Mesendoderm (in vitro differentiated cells): ENCODE measurements at regions not wholly inside any gene's neighbourhood (a gene's known extent, or its start where the extent isn't known, plus 50 kb on each side); places are given as distances from the start of the nearest gene placed in this dataset.

ENCODE experiments used
- DNase-seq: peaks from one replicate; pipeline ENCODE4 v3.0.0; 2013
- H2AK5ac ChIP-seq: 2 replicates; pipeline ENCODE4 v1.6.1; 2013; ENCODE audit warnings: low read length, inconsistent platforms
- H2BK120ac ChIP-seq: 2 replicates; pipeline ENCODE4 v1.6.1; 2013; ENCODE audit warnings: low read depth, mild to moderate bottlenecking, low read length, moderate library complexity, mixed read lengths
- H2BK15ac ChIP-seq: replicated peaks from 2 replicates; pipeline ENCODE4 v1.6.1; 2013; ENCODE audit warnings: low read depth, mild to moderate bottlenecking, moderate library complexity
- H2BK5ac ChIP-seq: 2 replicates; pipeline ENCODE4 v1.6.1; 2013; ENCODE audit warnings: low read length, inconsistent platforms
- H3K18ac ChIP-seq: 2 replicates; pipeline ENCODE4 v1.6.1; 2013; ENCODE audit warnings: mild to moderate bottlenecking, low read length, mixed read lengths
- H3K23ac ChIP-seq: one replicate; pipeline ENCODE4 v1.6.1; 2013; ENCODE audit warnings: low read length
- H3K27ac ChIP-seq: 2 replicates; pipeline ENCODE4 v1.5.1; 2013; ENCODE audit warnings: low read depth, mild to moderate bottlenecking, inconsistent platforms, low read length, moderate library complexity
- H3K27me3 ChIP-seq: 2 replicates; pipeline ENCODE4 v1.6.1; 2013; ENCODE audit warnings: low read length, control low read depth, mild to moderate bottlenecking, inconsistent platforms; ENCODE audit not compliant: insufficient read depth, poor library complexity
- H3K36me3 ChIP-seq: 2 replicates; pipeline ENCODE4 v1.6.1; 2013; ENCODE audit warnings: low read length, inconsistent platforms; ENCODE audit not compliant: control insufficient read depth, insufficient read depth
- H3K4ac ChIP-seq: one replicate; pipeline ENCODE4 v1.6.1; 2013; ENCODE audit warnings: low read depth, mild to moderate bottlenecking, low read length, moderate library complexity
- H3K4me1 ChIP-seq: 2 replicates; pipeline ENCODE4 v1.6.1; 2013; ENCODE audit warnings: low read depth, low read length, inconsistent platforms; ENCODE audit not compliant: control insufficient read depth
- H3K4me2 ChIP-seq: 2 replicates; pipeline ENCODE4 v1.6.1; 2013; ENCODE audit warnings: low read length
- H3K4me3 ChIP-seq: 2 replicates; pipeline ENCODE4 v1.5.1; 2013; ENCODE audit warnings: mild to moderate bottlenecking, low read length
- H3K56ac ChIP-seq: one replicate; pipeline ENCODE4 v1.6.1; 2013; ENCODE audit warnings: low read length
- H3K79me1 ChIP-seq: 2 replicates; pipeline ENCODE4 v1.6.1; 2013; ENCODE audit warnings: low read length, inconsistent platforms
- H3K79me2 ChIP-seq: 2 replicates; pipeline ENCODE4 v1.6.1; 2013; ENCODE audit warnings: mild to moderate bottlenecking, low read length; ENCODE audit not compliant: control insufficient read depth, insufficient read depth
- H3K9ac ChIP-seq: 2 replicates; pipeline ENCODE4 v1.6.1; 2013; ENCODE audit warnings: low read length, inconsistent platforms
- H4K5ac ChIP-seq: one replicate; pipeline ENCODE4 v1.6.1; 2013; ENCODE audit warnings: low read length
- H4K8ac ChIP-seq: one replicate; pipeline ENCODE4 v1.6.1; 2013; ENCODE audit warnings: low read depth, mild to moderate bottlenecking, control low read depth, low read length, moderate library complexity
- WGBS: extraction: QIAGEN DNeasy Blood & Tissue Kit; methylation state at CpG from one replicate; pipeline ENCODE4 v1.1.7; 2013; ENCODE audit warnings: low lambda C conversion rate, missing lambda C conversion rate; ENCODE audit not compliant: insufficient coverage; ENCODE audit errors: extremely low coverage; 5-methylcytosine and 5-hydroxymethylcytosine counted together

GRCh38 chr18:78448106-78448505 is 531.5 kb upstream of the SALL3 start:
- no peaks in the 10 kb centered on the region for H3K79me1 ChIP-seq
- no peaks in the 10 kb centered on the region for H3K36me3 ChIP-seq
- no peak overlapping the region for H3K4ac ChIP-seq
- no peak overlapping the region for H3K56ac ChIP-seq
- H4K8ac ChIP-seq, result no peak overlapping the region
- peak; percentile 57 for DNase-seq
- H2BK15ac ChIP-seq, result no peak overlapping the region
- no peaks in the 10 kb centered on the region for H3K27me3 ChIP-seq
- H2BK120ac ChIP-seq, result no peak overlapping the region
- no CpG with 5 or more reads among the region's 5 CpGs for WGBS
- no peak overlapping the region for H3K18ac ChIP-seq
- H3K23ac ChIP-seq, result no peak overlapping the region
- no peak overlapping the region for H3K27ac ChIP-seq
- no peak overlapping the region for H4K5ac ChIP-seq
- H3K4me3 ChIP-seq, result no peak overlapping the region
- H3K4me2 ChIP-seq, result no peak overlapping the region
- no peak overlapping the region for H2AK5ac ChIP-seq
- no peak overlapping the region for H3K9ac ChIP-seq
- H3K79me2 ChIP-seq, result no peaks in the 10 kb centered on the region
- no peaks in the 10 kb centered on the region for H3K4me1 ChIP-seq
- no peak overlapping the region for H2BK5ac ChIP-seq

GRCh38 chr18:78448591-78448990 is 531.0 kb upstream of the SALL3 start:
- no peak overlapping the region for H3K18ac ChIP-seq
- H3K4me3 ChIP-seq, result no peak overlapping the region
- no peaks in the 10 kb centered on the region for H3K4me1 ChIP-seq
- H2BK5ac ChIP-seq, result no peak overlapping the region
- H2AK5ac ChIP-seq, result no peak overlapping the region
- no peak overlapping the region for H3K9ac ChIP-seq
- WGBS, result no CpG with 5 or more reads among the region's 3 CpGs
- H3K4me2 ChIP-seq, result no peak overlapping the region
- no peak overlapping the region for H3K27ac ChIP-seq
- no peaks in the 10 kb centered on the region for H3K79me1 ChIP-seq
- no peaks in the 10 kb centered on the region for H3K36me3 ChIP-seq
- H3K23ac ChIP-seq, result no peak overlapping the region
- H4K8ac ChIP-seq, result no peak overlapping the region
- no peak overlapping the region for H3K56ac ChIP-seq
- no peaks in the 10 kb centered on the region for H3K79me2 ChIP-seq
- no peaks in the 10 kb centered on the region for H3K27me3 ChIP-seq
- no peak overlapping the region for H4K5ac ChIP-seq
- no peak overlapping the region for H2BK120ac ChIP-seq
- no peak overlapping the region for H3K4ac ChIP-seq
- no peak for DNase-seq
- H2BK15ac ChIP-seq, result no peak overlapping the region

- WGBS, result no CpG with 5 or more reads among the region's 9 CpGs
- Histone ChIP-seq H3K23ac (no peak overlapping the region), H3K4me1 (no peaks in the 10 kb centered on the region), H3K4me3 (no peak overlapping the region), H3K9ac (no peak overlapping the region), H2BK5ac (no peak overlapping the region), H3K36me3 (no peaks in the 10 kb centered on the region), H3K18ac (no peak overlapping the region), H3K4ac (no peak overlapping the region), H4K8ac (no peak overlapping the region), H3K27me3 (no peaks in the 10 kb centered on the region), H2AK5ac (no peak overlapping the region), H3K79me2 (no peaks in the 10 kb centered on the region), H3K56ac (no peak overlapping the region), H3K79me1 (no peaks in the 10 kb centered on the region), H2BK15ac (no peak overlapping the region), H3K27ac (no peak overlapping the region), H3K4me2 (no peak overlapping the region), H4K5ac (no peak overlapping the region), H2BK120ac (no peak overlapping the region)
- no peak for DNase-seq
These were observed 525.4 kb upstream of the SALL3 start for GRCh38 chr18:78454221-78454620.

- Histone ChIP-seq H4K5ac (no peak overlapping the region), H3K18ac (no peak overlapping the region), H3K4me3 (no peak overlapping the region), H3K79me2 (no peaks in the 10 kb centered on the region), H2AK5ac (no peak overlapping the region), H3K9ac (no peak overlapping the region), H3K56ac (no peak overlapping the region), H3K23ac (no peak overlapping the region), H2BK5ac (no peak overlapping the region), H3K27ac (no peak overlapping the region), H3K4me2 (no peak overlapping the region), H4K8ac (no peak overlapping the region), H3K36me3 (no peaks in the 10 kb centered on the region), H3K4me1 (no peaks in the 10 kb centered on the region), H3K79me1 (no peaks in the 10 kb centered on the region), H3K4ac (no peak overlapping the region), H2BK120ac (no peak overlapping the region), H3K27me3 (no peaks in the 10 kb centered on the region), H2BK15ac (no peak overlapping the region)
- DNase-seq, result no peak
- no CpG with 5 or more reads among the region's 5 CpGs for WGBS
These were observed 524.2 kb upstream of the SALL3 start for GRCh38 chr18:78455386-78455785.

- Histone ChIP-seq H3K9ac (no peak overlapping the region), H3K4me2 (no peak overlapping the region), H3K23ac (no peak overlapping the region), H3K27ac (no peak overlapping the region), H2BK120ac (no peak overlapping the region), H3K36me3 (no peaks in the 10 kb centered on the region), H3K4me3 (no peak overlapping the region), H3K56ac (no peak overlapping the region), H3K18ac (no peak overlapping the region), H4K5ac (no peak overlapping the region), H2BK15ac (no peak overlapping the region), H3K27me3 (no peaks in the 10 kb centered on the region), H2AK5ac (no peak overlapping the region), H2BK5ac (no peak overlapping the region), H3K4ac (no peak overlapping the region), H3K79me1 (no peaks in the 10 kb centered on the region), H4K8ac (no peak overlapping the region), H3K4me1 (no peaks in the 10 kb centered on the region), H3K79me2 (no peaks in the 10 kb centered on the region)
- no peak for DNase-seq
- WGBS, result no CpG with 5 or more reads among the region's 13 CpGs
These were observed 522.6 kb upstream of the SALL3 start for GRCh38 chr18:78457011-78457410.

- H4K8ac ChIP-seq, result no peak overlapping the region
- no peaks in the 10 kb centered on the region for H3K27me3 ChIP-seq
- H3K4me1 ChIP-seq, result no peaks in the 10 kb centered on the region
- no peak overlapping the region for H3K4me2 ChIP-seq
- no peak overlapping the region for H2BK15ac ChIP-seq
- H3K23ac ChIP-seq, result no peak overlapping the region
- H3K4ac ChIP-seq, result no peak overlapping the region
- H3K4me3 ChIP-seq, result no peak overlapping the region
- WGBS, result no CpG with 5 or more reads among the region's 7 CpGs
- no peak for DNase-seq
- no peak overlapping the region for H2BK5ac ChIP-seq
- H3K36me3 ChIP-seq, result no peaks in the 10 kb centered on the region
- H3K79me2 ChIP-seq, result no peaks in the 10 kb centered on the region
- H3K27ac ChIP-seq, result no peak overlapping the region
- no peak overlapping the region for H2AK5ac ChIP-seq
- H3K79me1 ChIP-seq, result no peaks in the 10 kb centered on the region
- H4K5ac ChIP-seq, result no peak overlapping the region
- no peak overlapping the region for H2BK120ac ChIP-seq
- H3K9ac ChIP-seq, result no peak overlapping the region
- H3K18ac ChIP-seq, result no peak overlapping the region
- no peak overlapping the region for H3K56ac ChIP-seq
These were observed 521.9 kb upstream of the SALL3 start for GRCh38 chr18:78457731-78458130.
